ENCODE measurements at regions not wholly inside any gene's neighbourhood (a gene's known extent, or its start where the extent isn't known, plus 50 kb on each side); places are given as distances from the start of the nearest gene placed in this dataset.

DNA sequence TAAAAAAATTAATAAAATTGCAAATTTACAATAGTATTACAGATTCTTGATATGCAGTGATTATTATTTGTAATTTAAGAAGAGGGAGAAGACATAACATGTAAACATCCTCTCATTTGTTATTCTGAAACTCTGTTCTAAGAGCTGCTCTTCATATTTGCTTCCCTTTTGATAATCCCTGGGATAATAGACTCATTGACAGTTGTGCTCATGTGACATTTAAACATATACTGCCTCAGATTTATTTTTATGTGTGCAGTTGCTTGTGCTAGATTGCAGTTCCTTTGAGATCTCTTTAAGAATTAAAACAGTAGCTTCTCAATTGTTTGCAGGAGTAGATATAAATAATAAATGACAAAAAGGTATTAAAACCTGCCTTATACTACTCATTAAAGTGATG lies 605.1 kb upstream of the CNTNAP5 start:
- H3K27me3 Mint-ChIP-seq (ENCODE audit: unreplicated experiment) = peaks cover 1% of the 10 kb centered on the region
- TF ChIP-seq, protein P1, sequence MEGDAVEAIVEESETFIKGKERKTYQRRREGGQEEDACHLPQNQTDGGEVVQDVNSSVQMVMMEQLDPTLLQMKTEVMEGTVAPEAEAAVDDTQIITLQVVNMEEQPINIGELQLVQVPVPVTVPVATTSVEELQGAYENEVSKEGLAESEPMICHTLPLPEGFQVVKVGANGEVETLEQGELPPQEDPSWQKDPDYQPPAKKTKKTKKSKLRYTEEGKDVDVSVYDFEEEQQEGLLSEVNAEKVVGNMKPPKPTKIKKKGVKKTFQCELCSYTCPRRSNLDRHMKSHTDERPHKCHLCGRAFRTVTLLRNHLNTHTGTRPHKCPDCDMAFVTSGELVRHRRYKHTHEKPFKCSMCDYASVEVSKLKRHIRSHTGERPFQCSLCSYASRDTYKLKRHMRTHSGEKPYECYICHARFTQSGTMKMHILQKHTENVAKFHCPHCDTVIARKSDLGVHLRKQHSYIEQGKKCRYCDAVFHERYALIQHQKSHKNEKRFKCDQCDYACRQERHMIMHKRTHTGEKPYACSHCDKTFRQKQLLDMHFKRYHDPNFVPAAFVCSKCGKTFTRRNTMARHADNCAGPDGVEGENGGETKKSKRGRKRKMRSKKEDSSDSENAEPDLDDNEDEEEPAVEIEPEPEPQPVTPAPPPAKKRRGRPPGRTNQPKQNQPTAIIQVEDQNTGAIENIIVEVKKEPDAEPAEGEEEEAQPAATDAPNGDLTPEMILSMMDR (IDR thresholded peaks at IDR 0.05; ENCODE audit: partially characterized antibody, unreplicated experiment) = no peak
- peaks cover 2% of the 10 kb centered on the region for H3K9me3 Mint-ChIP-seq (ENCODE audit: unreplicated experiment)
- H3K27ac Mint-ChIP-seq (ENCODE audit: unreplicated experiment) = no peak overlapping the region
- no peaks in the 10 kb centered on the region for H3K4me1 Mint-ChIP-seq (ENCODE audit: low read depth, unreplicated experiment)
- H3K4me3 Mint-ChIP-seq (ENCODE audit: unreplicated experiment) = no peak overlapping the region
- no peaks in the 10 kb centered on the region for H3K36me3 Mint-ChIP-seq (ENCODE audit: unreplicated experiment)
- DNase-seq = no peak

DNA sequence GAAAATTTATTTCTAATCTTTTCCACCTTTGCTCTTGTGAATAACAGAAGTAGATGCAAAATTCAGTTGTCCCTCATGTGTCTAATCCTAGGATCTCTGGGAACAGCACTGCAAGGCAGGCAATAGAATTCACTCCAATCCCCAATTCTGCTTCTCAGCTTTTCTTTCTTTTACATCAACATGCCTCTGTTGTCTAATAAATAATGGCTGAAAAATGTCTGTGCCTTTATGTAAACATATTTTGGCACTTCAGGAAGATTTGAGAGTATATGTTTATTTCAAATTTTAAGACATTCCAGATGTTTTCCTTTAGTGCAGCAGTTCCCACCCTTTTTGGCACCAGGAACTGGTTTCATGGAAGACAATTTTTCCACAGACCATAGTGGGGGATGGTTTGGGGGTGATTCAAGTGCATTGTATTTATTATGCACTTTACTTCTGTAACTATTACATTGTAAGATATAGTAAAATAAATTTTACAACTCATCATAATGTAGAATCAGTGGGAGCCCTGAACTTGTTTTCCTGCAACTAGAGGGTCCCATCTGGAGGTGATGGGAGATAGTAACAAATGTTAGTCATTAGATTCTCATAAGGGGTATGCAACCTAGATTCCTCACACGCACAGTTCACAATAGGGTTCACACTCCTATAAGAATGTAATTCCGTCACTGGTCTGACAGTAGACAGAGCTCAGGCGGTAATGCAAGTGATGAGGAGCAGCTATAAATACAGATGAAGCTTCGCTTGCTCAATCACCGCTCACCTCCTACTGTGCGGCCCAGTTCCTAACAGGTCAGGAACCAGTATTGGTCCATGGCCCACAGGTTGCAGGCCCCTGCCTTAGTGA lies 590.3 kb upstream of the CNTNAP5 start:
- Mint-ChIP-seq H3K27ac (ENCODE audit: unreplicated experiment) (no peak overlapping the region), H3K4me3 (ENCODE audit: unreplicated experiment) (no peak overlapping the region), H3K27me3 (ENCODE audit: unreplicated experiment) (peaks cover 2% of the 10 kb centered on the region), H3K36me3 (ENCODE audit: unreplicated experiment) (no peaks in the 10 kb centered on the region), H3K4me1 (ENCODE audit: low read depth, unreplicated experiment) (no peaks in the 10 kb centered on the region), H3K9me3 (ENCODE audit: unreplicated experiment) (no peaks in the 10 kb centered on the region)
- TF ChIP-seq, protein P1 (IDR thresholded peaks at IDR 0.05; ENCODE audit: partially characterized antibody, unreplicated experiment) = no peak
- DNase-seq = no peak

DNA sequence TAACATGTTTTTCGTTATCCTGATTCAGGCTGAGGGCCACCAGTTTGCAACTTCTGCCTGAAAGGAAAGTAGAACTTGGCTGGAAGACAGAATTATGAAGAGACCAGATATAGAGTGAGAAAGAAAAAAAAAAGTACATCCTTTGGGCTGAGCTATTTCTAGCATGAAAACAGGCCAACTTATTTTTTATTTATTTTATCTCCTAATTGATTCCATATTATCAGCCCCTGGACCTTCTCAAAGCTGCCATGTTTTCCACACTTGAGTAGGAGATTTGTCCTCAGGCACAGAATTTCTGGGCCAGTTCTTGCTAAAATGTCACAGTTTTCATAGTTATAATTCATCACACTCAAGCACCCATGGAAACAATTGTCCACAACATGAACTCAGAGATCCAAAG lies 586.8 kb upstream of the CNTNAP5 start:
- Mint-ChIP-seq H3K4me3 (ENCODE audit: unreplicated experiment) (no peak overlapping the region), H3K27me3 (ENCODE audit: unreplicated experiment) (no peaks in the 10 kb centered on the region), H3K4me1 (ENCODE audit: low read depth, unreplicated experiment) (no peaks in the 10 kb centered on the region), H3K9me3 (ENCODE audit: unreplicated experiment) (no peaks in the 10 kb centered on the region), H3K36me3 (ENCODE audit: unreplicated experiment) (no peaks in the 10 kb centered on the region), H3K27ac (ENCODE audit: unreplicated experiment) (no peak overlapping the region)
- TF ChIP-seq, protein P1 (IDR thresholded peaks at IDR 0.05; ENCODE audit: partially characterized antibody, unreplicated experiment) = no peak
- DNase-seq = no peak

DNA sequence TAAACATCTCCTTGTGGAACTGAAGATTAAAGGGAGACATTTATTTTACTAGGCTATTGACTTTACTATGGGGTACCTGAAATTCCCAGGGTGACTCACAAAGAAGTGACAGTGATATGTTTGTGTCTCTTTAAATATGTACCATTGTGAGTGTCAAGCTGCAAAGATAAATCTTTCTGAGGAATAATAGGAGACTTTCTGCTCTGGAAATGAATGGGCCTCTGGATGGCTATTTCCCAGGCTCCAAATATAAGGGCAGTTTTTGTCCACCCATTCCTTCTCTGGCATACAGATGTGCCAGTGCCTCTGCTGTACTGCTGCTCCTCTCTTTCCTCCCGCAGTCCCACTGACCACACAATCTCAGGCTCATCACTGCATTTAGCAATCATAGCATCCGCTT lies 586.4 kb upstream of the CNTNAP5 start:
- Mint-ChIP-seq H3K4me1 (ENCODE audit: low read depth, unreplicated experiment) (no peaks in the 10 kb centered on the region), H3K36me3 (ENCODE audit: unreplicated experiment) (no peaks in the 10 kb centered on the region), H3K9me3 (ENCODE audit: unreplicated experiment) (no peaks in the 10 kb centered on the region), H3K27ac (ENCODE audit: unreplicated experiment) (no peak overlapping the region), H3K4me3 (ENCODE audit: unreplicated experiment) (no peak overlapping the region), H3K27me3 (ENCODE audit: unreplicated experiment) (no peaks in the 10 kb centered on the region)
- DNase-seq = no peak
- TF ChIP-seq, protein P1 (IDR thresholded peaks at IDR 0.05; ENCODE audit: partially characterized antibody, unreplicated experiment) = no peak

DNA sequence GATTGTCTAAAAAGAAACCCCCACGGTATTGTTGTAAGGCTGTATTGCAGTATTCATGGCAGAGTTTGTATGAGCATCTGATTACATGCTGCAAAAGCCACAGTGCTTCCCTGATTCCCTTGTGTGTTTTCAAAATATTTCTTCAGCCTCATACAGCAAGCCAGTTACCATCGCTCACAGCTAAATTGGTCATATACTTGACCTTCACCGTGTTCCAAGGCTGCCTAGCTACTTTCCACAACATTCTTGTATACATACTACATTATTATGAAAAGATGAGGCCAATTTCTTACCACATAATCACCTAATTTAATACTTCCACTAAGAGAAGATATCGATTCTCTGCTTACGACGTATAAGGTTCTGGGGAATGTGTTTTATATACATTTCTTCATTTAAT lies 576.3 kb upstream of the CNTNAP5 start:
- no peaks in the 10 kb centered on the region for H3K9me3 Mint-ChIP-seq (ENCODE audit: unreplicated experiment)
- TF ChIP-seq, protein P1 (IDR thresholded peaks at IDR 0.05; ENCODE audit: partially characterized antibody, unreplicated experiment) = no peak
- no peaks in the 10 kb centered on the region for H3K4me1 Mint-ChIP-seq (ENCODE audit: low read depth, unreplicated experiment)
- H3K27me3 Mint-ChIP-seq (ENCODE audit: unreplicated experiment) = no peaks in the 10 kb centered on the region
- no peak overlapping the region for H3K4me3 Mint-ChIP-seq (ENCODE audit: unreplicated experiment)
- DNase-seq = no peak
- no peaks in the 10 kb centered on the region for H3K36me3 Mint-ChIP-seq (ENCODE audit: unreplicated experiment)
- H3K27ac Mint-ChIP-seq (ENCODE audit: unreplicated experiment) = no peak overlapping the region
